ENCODE measurements at regions not wholly inside any gene's neighbourhood (a gene's known extent, or its start where the extent isn't known, plus 50 kb on each side); places are given as distances from the start of the nearest gene placed in this dataset.

- no peak for DNase-seq (ENCODE audit: insufficient read length)
- FAIRE-seq, result no peak
- no peak for TF ChIP-seq TAF1 (IDR thresholded peaks at IDR 0.05; ENCODE audit: borderline replicate concordance, low read depth, low read length)
- TF ChIP-seq POLR2AphosphoS5 (IDR thresholded peaks at IDR 0.05; ENCODE audit: low read depth, low read length), result no peak
- no peak for TF ChIP-seq POLR2A (IDR thresholded peaks at IDR 0.05; ENCODE audit: low read depth, low read length)
These were observed 465.3 kb upstream of the TENM4 start for GRCh38 chr11:79906164-79906563.

- no peak for TF ChIP-seq POLR2AphosphoS5 (IDR thresholded peaks at IDR 0.05; ENCODE audit: low read depth, low read length)
- TF ChIP-seq TAF1 (IDR thresholded peaks at IDR 0.05; ENCODE audit: borderline replicate concordance, low read depth, low read length), result no peak
- TF ChIP-seq POLR2A (IDR thresholded peaks at IDR 0.05; ENCODE audit: low read depth, low read length), result no peak
- no peak for DNase-seq (ENCODE audit: insufficient read length)
- no peak for FAIRE-seq
These were observed 461.7 kb upstream of the TENM4 start for GRCh38 chr11:79902493-79902892.

GRCh38 chr11:79897896-79898295, 457.1 kb upstream of the TENM4 start:
- no peak for FAIRE-seq
- no peak for TF ChIP-seq POLR2A (IDR thresholded peaks at IDR 0.05; ENCODE audit: low read depth, low read length)
- no peak for TF ChIP-seq POLR2AphosphoS5 (IDR thresholded peaks at IDR 0.05; ENCODE audit: low read depth, low read length)
- no peak for TF ChIP-seq TAF1 (IDR thresholded peaks at IDR 0.05; ENCODE audit: borderline replicate concordance, low read depth, low read length)
- DNase-seq (ENCODE audit: insufficient read length), result no peak

- DNase-seq (ENCODE audit: insufficient read length), result no peak
- TF ChIP-seq POLR2A (IDR thresholded peaks at IDR 0.05; ENCODE audit: low read depth, low read length) (no peak), TAF1 (IDR thresholded peaks at IDR 0.05; ENCODE audit: borderline replicate concordance, low read depth, low read length) (no peak), POLR2AphosphoS5 (IDR thresholded peaks at IDR 0.05; ENCODE audit: low read depth, low read length) (no peak)
- no peak for FAIRE-seq
These were observed 455.4 kb upstream of the TENM4 start for GRCh38 chr11:79896258-79896657.

- DNase-seq (ENCODE audit: insufficient read length) (no peak), FAIRE-seq (no peak)
- TF ChIP-seq POLR2A (IDR thresholded peaks at IDR 0.05; ENCODE audit: low read depth, low read length), result no peak
- no peak for TF ChIP-seq POLR2AphosphoS5 (IDR thresholded peaks at IDR 0.05; ENCODE audit: low read depth, low read length)
- no peak for TF ChIP-seq TAF1 (IDR thresholded peaks at IDR 0.05; ENCODE audit: borderline replicate concordance, low read depth, low read length)
These were observed 453.3 kb upstream of the TENM4 start for GRCh38 chr11:79894111-79894510.

GRCh38 chr11:79890272-79890671, 449.4 kb upstream of the TENM4 start:
- no peak for TF ChIP-seq POLR2A (IDR thresholded peaks at IDR 0.05; ENCODE audit: low read depth, low read length)
- TF ChIP-seq POLR2AphosphoS5 (IDR thresholded peaks at IDR 0.05; ENCODE audit: low read depth, low read length), result no peak
- no peak for TF ChIP-seq TAF1 (IDR thresholded peaks at IDR 0.05; ENCODE audit: borderline replicate concordance, low read depth, low read length)
- no peak for DNase-seq (ENCODE audit: insufficient read length)
- FAIRE-seq, result no peak

- DNase-seq (ENCODE audit: insufficient read length) (no peak), FAIRE-seq (no peak)
- TF ChIP-seq POLR2A (IDR thresholded peaks at IDR 0.05; ENCODE audit: low read depth, low read length) (no peak), POLR2AphosphoS5 (IDR thresholded peaks at IDR 0.05; ENCODE audit: low read depth, low read length) (no peak), TAF1 (IDR thresholded peaks at IDR 0.05; ENCODE audit: borderline replicate concordance, low read depth, low read length) (no peak)
These were observed 424.1 kb upstream of the TENM4 start for GRCh38 chr11:79864882-79865281.

GRCh38 chr11:79860336-79860735, 419.5 kb upstream of the TENM4 start:
- no peak for FAIRE-seq
- no peak for DNase-seq (ENCODE audit: insufficient read length)
- TF ChIP-seq POLR2A (IDR thresholded peaks at IDR 0.05; ENCODE audit: low read depth, low read length) (no peak), POLR2AphosphoS5 (IDR thresholded peaks at IDR 0.05; ENCODE audit: low read depth, low read length) (no peak), TAF1 (IDR thresholded peaks at IDR 0.05; ENCODE audit: borderline replicate concordance, low read depth, low read length) (no peak)

GRCh38 chr11:79857377-79858214, 416.8 kb upstream of the TENM4 start:
- DNase-seq (ENCODE audit: insufficient read length) (no peak), FAIRE-seq (no peak)

GRCh38 chr11:79852176-79852575, 411.3 kb upstream of the TENM4 start:
- TF ChIP-seq TAF1 (IDR thresholded peaks at IDR 0.05; ENCODE audit: borderline replicate concordance, low read depth, low read length), result no peak
- TF ChIP-seq POLR2A (IDR thresholded peaks at IDR 0.05; ENCODE audit: low read depth, low read length), result no peak

More at GRCh38 chr11:79857377-79858214, 416.8 kb upstream of the TENM4 start:
- TF ChIP-seq POLR2AphosphoS5 (IDR thresholded peaks at IDR 0.05; ENCODE audit: low read depth, low read length) (no peak), TAF1 (IDR thresholded peaks at IDR 0.05; ENCODE audit: borderline replicate concordance, low read depth, low read length) (no peak), POLR2A (IDR thresholded peaks at IDR 0.05; ENCODE audit: low read depth, low read length) (no peak)

GRCh38 chr11:79845002-79845709, 404.3 kb upstream of the TENM4 start:
- FAIRE-seq (no peak), DNase-seq (ENCODE audit: insufficient read length) (no peak)
- no peak for TF ChIP-seq POLR2A (IDR thresholded peaks at IDR 0.05; ENCODE audit: low read depth, low read length)
- no peak for TF ChIP-seq POLR2AphosphoS5 (IDR thresholded peaks at IDR 0.05; ENCODE audit: low read depth, low read length)
- TF ChIP-seq TAF1 (IDR thresholded peaks at IDR 0.05; ENCODE audit: borderline replicate concordance, low read depth, low read length), result no peak

More at GRCh38 chr11:79852176-79852575, 411.3 kb upstream of the TENM4 start:
- FAIRE-seq (no peak), DNase-seq (ENCODE audit: insufficient read length) (no peak)

- DNase-seq (ENCODE audit: insufficient read length) (no peak), FAIRE-seq (no peak)
- TF ChIP-seq POLR2A (IDR thresholded peaks at IDR 0.05; ENCODE audit: low read depth, low read length) (no peak), POLR2AphosphoS5 (IDR thresholded peaks at IDR 0.05; ENCODE audit: low read depth, low read length) (no peak), TAF1 (IDR thresholded peaks at IDR 0.05; ENCODE audit: borderline replicate concordance, low read depth, low read length) (no peak)
These were observed 393.2 kb upstream of the TENM4 start for GRCh38 chr11:79834015-79834414.

Data from GM12892 (cell line).